WTC11 (cell line): ENCODE measurements at regions not wholly inside any gene's neighbourhood (a gene's known extent, or its start where the extent isn't known, plus 50 kb on each side); places are given as distances from the start of the nearest gene placed in this dataset.

Experiments
- ATAC-seq: fragments of 200-7000 bp; cut with Tn5 transposase; 2 replicates; pipeline ENCODE4 v1.10.0; 2021; ENCODE audit warnings: mild to moderate bottlenecking, moderate library complexity
- CTCF ChIA-PET: fragments of 300-600 bp; sonication (Branson Sonifier 250); formaldehyde crosslinking; loops from one replicate; lab custom pipeline; 2021; ENCODE audit warnings: antibody characterized with exemption; lab: Charles Lee
- POLR2A ChIA-PET: fragments of 350-600 bp; sonication (Branson Sonifier 250); formaldehyde crosslinking; loops from one replicate; lab custom pipeline; 2021; ENCODE audit warnings: antibody characterized with exemption; lab: Charles Lee
- DNase-seq: peaks from one replicate; pipeline ENCODE4 v3.0.0; 2021; ENCODE audit warnings: low spot score
- H3K27ac Mint-ChIP-seq: 2 replicates; pipeline ENCODE4 v1.8.0; 2021; ENCODE audit warnings: mixed read lengths
- H3K27me3 Mint-ChIP-seq: 2 replicates; pipeline ENCODE4 v1.8.0; 2021; ENCODE audit warnings: low read depth, mild to moderate bottlenecking, moderate library complexity, mixed read lengths
- H3K36me3 Mint-ChIP-seq: 2 replicates; pipeline ENCODE4 v1.8.0; 2021; ENCODE audit warnings: mixed read lengths
- H3K4me1 Mint-ChIP-seq: 2 replicates; pipeline ENCODE4 v1.8.0; 2022; ENCODE audit warnings: mixed read lengths
- H3K4me3 Mint-ChIP-seq: 2 replicates; pipeline ENCODE4 v1.8.0; 2021; ENCODE audit warnings: mild to moderate bottlenecking, moderate library complexity, mixed read lengths
- H3K9me3 Mint-ChIP-seq: 2 replicates; pipeline ENCODE4 v1.8.0; 2021; ENCODE audit warnings: mixed read lengths
- ETV6 ChIP-seq: sonication (generic); formaldehyde crosslinking; IDR thresholded peaks from 2 replicates; pipeline ENCODE4 v1.8.1; 2022; ENCODE audit warnings: mild to moderate bottlenecking, missing genetic modification reagents
- KAT7 ChIP-seq: sonication (generic); formaldehyde crosslinking; IDR thresholded peaks from 2 replicates; pipeline ENCODE4 v1.8.1; 2023; ENCODE audit warnings: missing genetic modification reagents, mild to moderate bottlenecking, borderline replicate concordance
- MXD4 ChIP-seq: fragments of 250-450 bp; sonication (Bioruptor Pico); IDR thresholded peaks from 2 replicates; pipeline ENCODE4 v1.8.0; 2021; ENCODE audit warnings: mild to moderate bottlenecking, moderate library complexity, borderline replicate concordance
- NFYB ChIP-seq: sonication (generic); formaldehyde crosslinking; conservative IDR thresholded peaks from 2 replicates; pipeline ENCODE4 v1.8.0; 2022; ENCODE audit warnings: low read depth, missing genetic modification reagents
- NR1H2 ChIP-seq: sonication (generic); formaldehyde crosslinking; IDR thresholded peaks from 2 replicates; pipeline ENCODE4 v1.9.0; 2021; ENCODE audit warnings: mild to moderate bottlenecking, moderate library complexity, missing genetic modification reagents
- OVOL2 ChIP-seq: fragments of 250-450 bp; sonication (Bioruptor Pico); IDR thresholded peaks from 2 replicates; pipeline ENCODE4 v1.9.0; 2021; ENCODE audit warnings: mild to moderate bottlenecking, borderline replicate concordance
- RELA ChIP-seq: sonication (generic); formaldehyde crosslinking; IDR thresholded peaks from 2 replicates; pipeline ENCODE4 v1.8.1; 2022; ENCODE audit warnings: missing genetic modification reagents, mild to moderate bottlenecking, borderline replicate concordance
- SMAD4 ChIP-seq: sonication (generic); formaldehyde crosslinking; IDR thresholded peaks from 2 replicates; pipeline ENCODE4 v1.8.0; 2022; ENCODE audit warnings: mild to moderate bottlenecking, missing genetic modification reagents
- SOX15 ChIP-seq: fragments of 250-450 bp; sonication (Bioruptor Pico); IDR thresholded peaks from 2 replicates; pipeline ENCODE4 v1.9.0; 2021; ENCODE audit warnings: mild to moderate bottlenecking
- TEAD1 ChIP-seq: sonication (generic); formaldehyde crosslinking; IDR thresholded peaks from 2 replicates; pipeline ENCODE4 v1.8.0; 2022; ENCODE audit warnings: mild to moderate bottlenecking, missing genetic modification reagents
- TP53 ChIP-seq: sonication (generic); formaldehyde crosslinking; IDR thresholded peaks from 2 replicates; pipeline ENCODE4 v1.8.1; 2023; ENCODE audit warnings: mild to moderate bottlenecking, missing genetic modification reagents
- ZNF219 ChIP-seq: sonication (generic); formaldehyde crosslinking; IDR thresholded peaks from 2 replicates; pipeline ENCODE4 v1.8.0; 2023; ENCODE audit warnings: missing genetic modification reagents, mild to moderate bottlenecking, borderline replicate concordance
- ZNF317 ChIP-seq: sonication (generic); formaldehyde crosslinking; IDR thresholded peaks from 2 replicates; pipeline ENCODE4 v1.8.1; 2023; ENCODE audit warnings: low read depth, mild to moderate bottlenecking, moderate library complexity, missing genetic modification reagents, borderline replicate concordance
- ZNF423 ChIP-seq: fragments of 250-450 bp; sonication (Bioruptor Pico); IDR thresholded peaks from 2 replicates; pipeline ENCODE4 v2.1.2; 2022; ENCODE audit warnings: mild to moderate bottlenecking, moderate library complexity
- ZNF671 ChIP-seq: fragments of 250-450 bp; sonication (Bioruptor Pico); IDR thresholded peaks from 2 replicates; pipeline ENCODE4 v1.8.0; 2021; ENCODE audit warnings: mild to moderate bottlenecking
- TF ChIP-seq, protein P1 (sequence below): sonication (generic); formaldehyde crosslinking; IDR thresholded peaks from 2 replicates; pipeline ENCODE4 v1.8.1; 2022; ENCODE audit warnings: mild to moderate bottlenecking, missing genetic modification reagents, moderate library complexity, borderline replicate concordance
- TF ChIP-seq, protein P2 (sequence below): fragments of 250-450 bp; sonication (Bioruptor Pico); IDR thresholded peaks from 2 replicates; pipeline ENCODE4 v1.9.0; 2021; ENCODE audit warnings: moderate library complexity, mild to moderate bottlenecking, inconsistent platforms, borderline replicate concordance
- TF ChIP-seq, protein P3 (sequence below): sonication (generic); formaldehyde crosslinking; IDR thresholded peaks from 2 replicates; pipeline ENCODE4 v1.8.1; 2023; ENCODE audit warnings: mild to moderate bottlenecking, missing genetic modification reagents, borderline replicate concordance
- TF ChIP-seq, protein P4 (sequence below): fragments of 250-450 bp; sonication (Bioruptor Pico); conservative IDR thresholded peaks from 2 replicates; pipeline ENCODE4 v1.9.0; 2021; ENCODE audit warnings: mild to moderate bottlenecking
- TF ChIP-seq, protein P5 (sequence below): fragments of 200-600 bp; IDR thresholded peaks from 2 replicates; pipeline ENCODE4 v1.8.0; 2022; ENCODE audit warnings: antibody characterized with exemption
- TF ChIP-seq, protein P6 (sequence below): sonication (generic); formaldehyde crosslinking; IDR thresholded peaks from 2 replicates; pipeline ENCODE4 v1.8.1; 2022; ENCODE audit warnings: low read depth, mild to moderate bottlenecking, moderate library complexity, missing genetic modification reagents, borderline replicate concordance

DNA sequence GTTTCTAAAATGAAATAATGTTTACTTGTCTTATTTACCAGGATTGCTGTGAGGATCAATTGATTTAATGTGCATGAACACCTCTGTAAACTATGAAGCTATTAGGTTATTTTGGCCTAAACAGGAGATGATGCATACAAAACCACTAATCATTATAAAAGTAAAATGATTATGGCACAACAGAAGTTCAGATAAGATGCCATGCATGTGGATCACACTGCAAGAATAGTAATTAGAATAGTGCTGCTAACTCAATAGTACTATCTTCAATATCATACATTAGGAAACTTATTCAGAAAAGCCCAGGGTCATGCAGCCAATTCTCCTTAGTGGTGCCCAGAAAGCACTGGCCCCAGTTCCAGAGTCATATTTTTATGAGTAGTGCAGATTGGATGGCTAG lies 66.9 kb downstream of the TMEM100 start:
- Mint-ChIP-seq H3K36me3 (no peaks in the 10 kb centered on the region), H3K27me3 (no peaks in the 10 kb centered on the region), H3K4me1 (no peaks in the 10 kb centered on the region), H3K27ac (no peak overlapping the region), H3K4me3 (no peak overlapping the region), H3K9me3 (no peaks in the 10 kb centered on the region)
- CTCF ChIA-PET: no interaction called here
- POLR2A ChIA-PET: no interaction called here
- ATAC-seq (no peak), DNase-seq (no peak)
- TF ChIP-seq ETV6 (CRISPR knock-in tag) (no peak), KAT7 (CRISPR knock-in tag) (no peak), SMAD4 (no peak), ZNF317 (CRISPR knock-in tag) (no peak), NR1H2 (no peak), RELA (CRISPR knock-in tag) (no peak), SOX15 (CRISPR knock-in tag) (no peak), NFYB (CRISPR knock-in tag) (no peak), MXD4 (CRISPR knock-in tag) (no peak), ZNF423 (CRISPR knock-in tag) (no peak), ZNF219 (CRISPR knock-in tag) (no peak), OVOL2 (no peak), ZNF671 (no peak)
- TF ChIP-seq, protein P1, sequence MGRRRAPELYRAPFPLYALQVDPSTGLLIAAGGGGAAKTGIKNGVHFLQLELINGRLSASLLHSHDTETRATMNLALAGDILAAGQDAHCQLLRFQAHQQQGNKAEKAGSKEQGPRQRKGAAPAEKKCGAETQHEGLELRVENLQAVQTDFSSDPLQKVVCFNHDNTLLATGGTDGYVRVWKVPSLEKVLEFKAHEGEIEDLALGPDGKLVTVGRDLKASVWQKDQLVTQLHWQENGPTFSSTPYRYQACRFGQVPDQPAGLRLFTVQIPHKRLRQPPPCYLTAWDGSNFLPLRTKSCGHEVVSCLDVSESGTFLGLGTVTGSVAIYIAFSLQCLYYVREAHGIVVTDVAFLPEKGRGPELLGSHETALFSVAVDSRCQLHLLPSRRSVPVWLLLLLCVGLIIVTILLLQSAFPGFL (CRISPR knock-in tag): no peak
- TF ChIP-seq, protein P2, sequence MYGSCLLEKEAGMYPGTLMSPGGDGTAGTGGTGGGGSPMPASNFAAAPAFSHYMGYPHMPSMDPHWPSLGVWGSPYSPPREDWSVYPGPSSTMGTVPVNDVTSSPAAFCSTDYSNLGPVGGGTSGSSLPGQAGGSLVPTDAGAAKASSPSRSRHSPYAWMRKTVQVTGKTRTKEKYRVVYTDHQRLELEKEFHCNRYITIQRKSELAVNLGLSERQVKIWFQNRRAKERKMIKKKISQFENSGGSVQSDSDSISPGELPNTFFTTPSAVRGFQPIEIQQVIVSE (CRISPR knock-in tag): no peak
- TF ChIP-seq, protein P3, sequence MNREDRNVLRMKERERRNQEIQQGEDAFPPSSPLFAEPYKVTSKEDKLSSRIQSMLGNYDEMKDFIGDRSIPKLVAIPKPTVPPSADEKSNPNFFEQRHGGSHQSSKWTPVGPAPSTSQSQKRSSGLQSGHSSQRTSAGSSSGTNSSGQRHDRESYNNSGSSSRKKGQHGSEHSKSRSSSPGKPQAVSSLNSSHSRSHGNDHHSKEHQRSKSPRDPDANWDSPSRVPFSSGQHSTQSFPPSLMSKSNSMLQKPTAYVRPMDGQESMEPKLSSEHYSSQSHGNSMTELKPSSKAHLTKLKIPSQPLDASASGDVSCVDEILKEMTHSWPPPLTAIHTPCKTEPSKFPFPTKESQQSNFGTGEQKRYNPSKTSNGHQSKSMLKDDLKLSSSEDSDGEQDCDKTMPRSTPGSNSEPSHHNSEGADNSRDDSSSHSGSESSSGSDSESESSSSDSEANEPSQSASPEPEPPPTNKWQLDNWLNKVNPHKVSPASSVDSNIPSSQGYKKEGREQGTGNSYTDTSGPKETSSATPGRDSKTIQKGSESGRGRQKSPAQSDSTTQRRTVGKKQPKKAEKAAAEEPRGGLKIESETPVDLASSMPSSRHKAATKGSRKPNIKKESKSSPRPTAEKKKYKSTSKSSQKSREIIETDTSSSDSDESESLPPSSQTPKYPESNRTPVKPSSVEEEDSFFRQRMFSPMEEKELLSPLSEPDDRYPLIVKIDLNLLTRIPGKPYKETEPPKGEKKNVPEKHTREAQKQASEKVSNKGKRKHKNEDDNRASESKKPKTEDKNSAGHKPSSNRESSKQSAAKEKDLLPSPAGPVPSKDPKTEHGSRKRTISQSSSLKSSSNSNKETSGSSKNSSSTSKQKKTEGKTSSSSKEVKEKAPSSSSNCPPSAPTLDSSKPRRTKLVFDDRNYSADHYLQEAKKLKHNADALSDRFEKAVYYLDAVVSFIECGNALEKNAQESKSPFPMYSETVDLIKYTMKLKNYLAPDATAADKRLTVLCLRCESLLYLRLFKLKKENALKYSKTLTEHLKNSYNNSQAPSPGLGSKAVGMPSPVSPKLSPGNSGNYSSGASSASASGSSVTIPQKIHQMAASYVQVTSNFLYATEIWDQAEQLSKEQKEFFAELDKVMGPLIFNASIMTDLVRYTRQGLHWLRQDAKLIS: no peak

DNA sequence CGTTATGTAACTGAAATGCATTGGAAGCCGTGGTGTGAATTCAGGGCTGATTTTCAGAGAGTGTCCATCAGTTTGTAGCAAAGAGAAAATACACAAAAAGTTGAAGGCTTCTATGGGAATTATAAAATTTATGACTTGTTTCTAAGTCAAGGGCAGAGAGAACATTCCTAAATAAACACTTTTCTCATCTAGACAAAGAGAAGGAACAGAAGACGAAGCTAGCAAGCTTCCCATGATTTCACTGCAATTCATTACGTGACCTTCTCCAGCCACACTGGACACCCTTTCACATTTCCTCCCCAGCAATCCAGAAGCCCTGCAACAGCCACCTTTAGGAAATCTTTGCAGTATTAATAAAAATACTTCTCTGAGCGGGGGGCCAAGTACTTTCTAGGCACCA lies 67.8 kb downstream of the TMEM100 start:
- ChIA-PET CTCF (no interaction called here), POLR2A (no interaction called here)
- Mint-ChIP-seq H3K27me3 (no peaks in the 10 kb centered on the region), H3K9me3 (no peaks in the 10 kb centered on the region), H3K4me1 (no peaks in the 10 kb centered on the region), H3K4me3 (no peak overlapping the region), H3K36me3 (no peaks in the 10 kb centered on the region), H3K27ac (no peak overlapping the region)
- DNase-seq (no peak), ATAC-seq (no peak)
- TF ChIP-seq ZNF219 (CRISPR knock-in tag) (no peak), TP53 (CRISPR knock-in tag) (no peak), NR1H2 (no peak), SMAD4 (no peak), TEAD1 (no peak)
- TF ChIP-seq, protein P4, sequence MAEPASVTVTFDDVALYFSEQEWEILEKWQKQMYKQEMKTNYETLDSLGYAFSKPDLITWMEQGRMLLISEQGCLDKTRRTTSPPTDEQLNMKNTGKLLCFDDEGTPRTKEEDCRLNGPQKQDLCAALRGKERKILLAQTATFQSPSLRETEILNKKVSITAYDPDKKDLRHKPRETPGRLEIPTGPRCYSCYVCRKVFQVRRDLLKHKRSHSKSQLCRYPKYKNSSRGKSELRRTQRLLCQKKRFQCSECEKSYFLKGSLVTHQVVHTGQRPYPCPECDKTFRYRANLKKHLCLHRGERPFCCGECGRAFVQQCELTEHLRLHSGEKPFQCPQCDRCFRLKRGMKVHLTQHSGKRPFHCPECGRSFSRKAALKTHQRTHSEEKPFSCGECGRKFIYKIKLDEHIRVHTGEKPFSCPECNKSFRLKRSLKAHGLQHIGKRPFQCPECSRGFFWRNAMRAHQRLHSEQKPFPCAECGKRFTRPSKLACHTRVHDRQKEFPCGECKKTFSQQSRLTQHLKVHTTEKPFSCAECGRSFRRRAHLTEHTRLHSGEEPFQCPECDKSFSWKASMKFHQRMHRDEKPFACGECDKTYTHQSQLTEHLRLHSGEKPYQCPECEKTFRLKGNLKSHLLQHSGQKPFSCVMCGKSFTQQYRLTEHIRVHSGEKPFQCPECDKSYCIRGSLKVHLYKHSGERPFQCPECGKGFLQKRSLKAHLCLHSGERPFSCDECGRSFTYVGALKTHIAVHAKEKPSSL: no peak
- TF ChIP-seq, protein P5, sequence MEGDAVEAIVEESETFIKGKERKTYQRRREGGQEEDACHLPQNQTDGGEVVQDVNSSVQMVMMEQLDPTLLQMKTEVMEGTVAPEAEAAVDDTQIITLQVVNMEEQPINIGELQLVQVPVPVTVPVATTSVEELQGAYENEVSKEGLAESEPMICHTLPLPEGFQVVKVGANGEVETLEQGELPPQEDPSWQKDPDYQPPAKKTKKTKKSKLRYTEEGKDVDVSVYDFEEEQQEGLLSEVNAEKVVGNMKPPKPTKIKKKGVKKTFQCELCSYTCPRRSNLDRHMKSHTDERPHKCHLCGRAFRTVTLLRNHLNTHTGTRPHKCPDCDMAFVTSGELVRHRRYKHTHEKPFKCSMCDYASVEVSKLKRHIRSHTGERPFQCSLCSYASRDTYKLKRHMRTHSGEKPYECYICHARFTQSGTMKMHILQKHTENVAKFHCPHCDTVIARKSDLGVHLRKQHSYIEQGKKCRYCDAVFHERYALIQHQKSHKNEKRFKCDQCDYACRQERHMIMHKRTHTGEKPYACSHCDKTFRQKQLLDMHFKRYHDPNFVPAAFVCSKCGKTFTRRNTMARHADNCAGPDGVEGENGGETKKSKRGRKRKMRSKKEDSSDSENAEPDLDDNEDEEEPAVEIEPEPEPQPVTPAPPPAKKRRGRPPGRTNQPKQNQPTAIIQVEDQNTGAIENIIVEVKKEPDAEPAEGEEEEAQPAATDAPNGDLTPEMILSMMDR: no peak
- TF ChIP-seq, protein P6, sequence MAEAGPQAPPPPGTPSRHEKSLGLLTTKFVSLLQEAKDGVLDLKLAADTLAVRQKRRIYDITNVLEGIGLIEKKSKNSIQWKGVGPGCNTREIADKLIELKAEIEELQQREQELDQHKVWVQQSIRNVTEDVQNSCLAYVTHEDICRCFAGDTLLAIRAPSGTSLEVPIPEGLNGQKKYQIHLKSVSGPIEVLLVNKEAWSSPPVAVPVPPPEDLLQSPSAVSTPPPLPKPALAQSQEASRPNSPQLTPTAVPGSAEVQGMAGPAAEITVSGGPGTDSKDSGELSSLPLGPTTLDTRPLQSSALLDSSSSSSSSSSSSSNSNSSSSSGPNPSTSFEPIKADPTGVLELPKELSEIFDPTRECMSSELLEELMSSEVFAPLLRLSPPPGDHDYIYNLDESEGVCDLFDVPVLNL (CRISPR knock-in tag): no peak
